ENCODE measurements at regions not wholly inside any gene's neighbourhood (a gene's known extent, or its start where the extent isn't known, plus 50 kb on each side); places are given as distances from the start of the nearest gene placed in this dataset.

DNA sequence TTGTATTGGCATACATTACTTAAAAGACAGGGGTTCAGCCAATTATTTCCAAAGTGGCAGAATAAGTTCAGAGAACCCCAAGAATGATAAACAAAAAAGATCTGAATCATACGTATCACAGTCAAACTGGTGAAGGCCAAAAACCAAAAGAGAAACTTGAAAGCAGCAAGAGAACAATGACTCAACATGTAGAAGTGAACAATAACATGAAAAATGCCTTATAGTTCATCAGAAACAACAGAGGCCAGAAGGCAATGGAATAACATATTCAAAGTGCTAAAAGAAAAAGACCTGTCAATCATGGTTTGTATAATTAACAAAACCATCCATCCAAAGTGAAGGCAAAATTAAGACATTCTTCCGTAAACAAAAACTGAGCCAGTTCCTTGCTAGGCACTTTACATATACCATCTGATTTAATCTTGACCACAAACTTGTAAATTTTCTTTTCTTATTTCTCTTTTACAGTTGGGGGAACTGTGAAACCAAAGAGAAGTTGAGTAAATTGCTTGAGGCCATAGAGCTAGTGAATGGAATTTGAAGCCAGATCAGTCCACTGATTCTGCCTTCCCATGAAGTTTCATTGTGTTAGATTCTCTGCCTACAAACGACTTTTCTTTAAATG, 232.1 kb upstream of the SEL1L start:
- TF ChIP-seq, protein P1, sequence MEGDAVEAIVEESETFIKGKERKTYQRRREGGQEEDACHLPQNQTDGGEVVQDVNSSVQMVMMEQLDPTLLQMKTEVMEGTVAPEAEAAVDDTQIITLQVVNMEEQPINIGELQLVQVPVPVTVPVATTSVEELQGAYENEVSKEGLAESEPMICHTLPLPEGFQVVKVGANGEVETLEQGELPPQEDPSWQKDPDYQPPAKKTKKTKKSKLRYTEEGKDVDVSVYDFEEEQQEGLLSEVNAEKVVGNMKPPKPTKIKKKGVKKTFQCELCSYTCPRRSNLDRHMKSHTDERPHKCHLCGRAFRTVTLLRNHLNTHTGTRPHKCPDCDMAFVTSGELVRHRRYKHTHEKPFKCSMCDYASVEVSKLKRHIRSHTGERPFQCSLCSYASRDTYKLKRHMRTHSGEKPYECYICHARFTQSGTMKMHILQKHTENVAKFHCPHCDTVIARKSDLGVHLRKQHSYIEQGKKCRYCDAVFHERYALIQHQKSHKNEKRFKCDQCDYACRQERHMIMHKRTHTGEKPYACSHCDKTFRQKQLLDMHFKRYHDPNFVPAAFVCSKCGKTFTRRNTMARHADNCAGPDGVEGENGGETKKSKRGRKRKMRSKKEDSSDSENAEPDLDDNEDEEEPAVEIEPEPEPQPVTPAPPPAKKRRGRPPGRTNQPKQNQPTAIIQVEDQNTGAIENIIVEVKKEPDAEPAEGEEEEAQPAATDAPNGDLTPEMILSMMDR (IDR thresholded peaks at IDR 0.05): no peak
- TF ChIP-seq EP300 (IDR thresholded peaks at IDR 0.05) (no peak), POLR2AphosphoS5 (IDR thresholded peaks at IDR 0.05) (no peak)

All from upper lobe of left lung (tissue), 4 donors.